ENCODE measurements at regions not wholly inside any gene's neighbourhood (a gene's known extent, or its start where the extent isn't known, plus 50 kb on each side); places are given as distances from the start of the nearest gene placed in this dataset.

GRCh38 chr6:91961671-91962070 is 1374.8 kb upstream of the MAP3K7 start:
- no peaks in the 10 kb centered on the region for H3K27me3 ChIP-seq (ENCODE audit: insufficient read depth, low read depth, low read length)
- no peak overlapping the region for H3K9ac ChIP-seq (ENCODE audit: low read length)
- H3K4me3 ChIP-seq (ENCODE audit: low read length), result no peak overlapping the region
- no peak overlapping the region for H3K27ac ChIP-seq (ENCODE audit: low read length)
- H3K4me2 ChIP-seq (ENCODE audit: low read length), result no peak overlapping the region
- peaks cover 3% of the 10 kb centered on the region for H3K9me3 ChIP-seq (ENCODE audit: low read length)
- H4K20me1 ChIP-seq (ENCODE audit: insufficient read depth), result no peaks in the 10 kb centered on the region
- no peaks in the 10 kb centered on the region for H3K9me2 ChIP-seq (ENCODE audit: insufficient read depth, low read length)
- H3F3A ChIP-seq (ENCODE audit: insufficient read depth, low read length, poor library complexity, severe bottlenecking), result no peaks in the 10 kb centered on the region
- H3K36me3 ChIP-seq (ENCODE audit: insufficient read depth, low read length), result no peaks in the 10 kb centered on the region
- H3K79me2 ChIP-seq (replicated peaks; ENCODE audit: insufficient read depth, low read length), result no peaks in the 10 kb centered on the region
- TF ChIP-seq RAD21 (conservative IDR thresholded peaks at IDR 0.05) (no peak), MXI1 (conservative IDR thresholded peaks at IDR 0.05; ENCODE audit: poor library complexity, severe bottlenecking) (no peak), EP300 (conservative IDR thresholded peaks at IDR 0.05; ENCODE audit: poor library complexity, severe bottlenecking) (no peak), SMC3 (conservative IDR thresholded peaks at IDR 0.05; ENCODE audit: poor library complexity) (no peak), TAF1 (IDR thresholded peaks at IDR 0.05; ENCODE audit: low read depth) (no peak)
- no peak overlapping the region for H2AFZ ChIP-seq (ENCODE audit: low read depth, low read length)

- Histone ChIP-seq H3K79me2 (replicated peaks; ENCODE audit: insufficient read depth, low read length) (no peaks in the 10 kb centered on the region), H2AFZ (ENCODE audit: low read depth, low read length) (no peak overlapping the region), H3K27ac (ENCODE audit: low read length) (no peak overlapping the region), H3K9me2 (ENCODE audit: insufficient read depth, low read length) (no peaks in the 10 kb centered on the region), H3K27me3 (ENCODE audit: insufficient read depth, low read depth, low read length) (no peaks in the 10 kb centered on the region), H3F3A (ENCODE audit: insufficient read depth, low read length, poor library complexity, severe bottlenecking) (no peaks in the 10 kb centered on the region), H4K20me1 (ENCODE audit: insufficient read depth) (no peaks in the 10 kb centered on the region), H3K4me3 (ENCODE audit: low read length) (no peak overlapping the region), H3K9me3 (ENCODE audit: low read length) (no peaks in the 10 kb centered on the region), H3K9ac (ENCODE audit: low read length) (no peak overlapping the region), H3K36me3 (ENCODE audit: insufficient read depth, low read length) (no peaks in the 10 kb centered on the region), H3K4me2 (ENCODE audit: low read length) (no peak overlapping the region)
- TF ChIP-seq RAD21 (conservative IDR thresholded peaks at IDR 0.05), result no peak
- no peak for TF ChIP-seq EP300 (conservative IDR thresholded peaks at IDR 0.05; ENCODE audit: poor library complexity, severe bottlenecking)
- no peak for TF ChIP-seq CTCF (IDR thresholded peaks at IDR 0.05; ENCODE audit: poor library complexity, severe bottlenecking)
- no peak for TF ChIP-seq EZH2 (IDR thresholded peaks at IDR 0.05; ENCODE audit: borderline replicate concordance, insufficient read depth, low read length, poor library complexity, severe bottlenecking)
- TF ChIP-seq SMC3 (conservative IDR thresholded peaks at IDR 0.05; ENCODE audit: poor library complexity), result no peak
- TF ChIP-seq TAF1 (IDR thresholded peaks at IDR 0.05; ENCODE audit: low read depth), result no peak
- no peak for TF ChIP-seq REST (IDR thresholded peaks at IDR 0.05; ENCODE audit: borderline replicate concordance)
These were observed 1374.4 kb upstream of the MAP3K7 start for GRCh38 chr6:91961236-91961635.

GRCh38 chr6:91941838-91942237 is 1355.0 kb upstream of the MAP3K7 start:
- no peaks in the 10 kb centered on the region for H3K36me3 ChIP-seq (ENCODE audit: insufficient read depth, low read length)
- H3K27ac ChIP-seq (ENCODE audit: low read length), result no peak overlapping the region
- H3K4me2 ChIP-seq (ENCODE audit: low read length), result no peak overlapping the region
- H3F3A ChIP-seq (ENCODE audit: insufficient read depth, low read length, poor library complexity, severe bottlenecking), result no peaks in the 10 kb centered on the region
- no peaks in the 10 kb centered on the region for H3K9me2 ChIP-seq (ENCODE audit: insufficient read depth, low read length)
- H3K9ac ChIP-seq (ENCODE audit: low read length), result no peak overlapping the region
- no peaks in the 10 kb centered on the region for H3K79me2 ChIP-seq (replicated peaks; ENCODE audit: insufficient read depth, low read length)
- no peaks in the 10 kb centered on the region for H4K20me1 ChIP-seq (ENCODE audit: insufficient read depth)
- H3K27me3 ChIP-seq (ENCODE audit: insufficient read depth, low read depth, low read length), result no peaks in the 10 kb centered on the region
- H3K4me3 ChIP-seq (ENCODE audit: low read length), result no peak overlapping the region
- TF ChIP-seq CTCF (IDR thresholded peaks at IDR 0.05; ENCODE audit: poor library complexity, severe bottlenecking) (no peak), EP300 (conservative IDR thresholded peaks at IDR 0.05; ENCODE audit: poor library complexity, severe bottlenecking) (no peak), REST (IDR thresholded peaks at IDR 0.05; ENCODE audit: borderline replicate concordance) (no peak), EZH2 (IDR thresholded peaks at IDR 0.05; ENCODE audit: borderline replicate concordance, insufficient read depth, low read length, poor library complexity, severe bottlenecking) (no peak), MXI1 (conservative IDR thresholded peaks at IDR 0.05; ENCODE audit: poor library complexity, severe bottlenecking) (no peak), TAF1 (IDR thresholded peaks at IDR 0.05; ENCODE audit: low read depth) (no peak), POLR2AphosphoS5 (IDR thresholded peaks at IDR 0.05) (no peak), SMC3 (conservative IDR thresholded peaks at IDR 0.05; ENCODE audit: poor library complexity) (no peak), RAD21 (conservative IDR thresholded peaks at IDR 0.05) (no peak)
- peaks cover 4% of the 10 kb centered on the region for H3K9me3 ChIP-seq (ENCODE audit: low read length)
- H2AFZ ChIP-seq (ENCODE audit: low read depth, low read length), result no peak overlapping the region
